HEK293 (cell line): ENCODE measurements at regions not wholly inside any gene's neighbourhood (a gene's known extent, or its start where the extent isn't known, plus 50 kb on each side); places are given as distances from the start of the nearest gene placed in this dataset.

Experiments
- CTCF ChIA-PET: fragments of 350-600 bp; formaldehyde crosslinking; extraction: SDS; loops from one replicate; lab custom pipeline; 2021; ENCODE audit warnings: antibody characterized with exemption; lab: Yijun Ruan, JAX
- POLR2A ChIA-PET: fragments of 300-600 bp; formaldehyde crosslinking; extraction: SDS; loops from one replicate; lab custom pipeline; 2020; ENCODE audit warnings: antibody characterized with exemption, inconsistent platforms; lab: Yijun Ruan, JAX
- H3K27ac ChIP-seq: fragments of 200-500 bp; sonication (Bioruptor generic); 2 replicates; pipeline ENCODE4 v1.5.1; 2014; ENCODE audit warnings: low read depth, low read length, control low read depth, inconsistent platforms; ENCODE audit errors: extremely low read depth
- H3K36me3 ChIP-seq, 2 experiments: fragments of 200-500 bp in 1 of 2; sonication (Bioruptor generic) in 1 of 2; 1 replicate in 1 of 2; 2 replicates in 1 of 2; pipeline ENCODE4 v1.5.1; 2014 to 2017; ENCODE audit warnings: inconsistent platforms in 2 of 2, low read length in 2 of 2; ENCODE audit not compliant: control insufficient read depth in 2 of 2, insufficient read depth in 1 of 2
- H3K4me1 ChIP-seq: fragments of 200-500 bp; sonication (Bioruptor generic); 2 replicates; pipeline ENCODE4 v1.5.1; 2014; ENCODE audit warnings: mild to moderate bottlenecking, low read length, inconsistent platforms; ENCODE audit not compliant: control insufficient read depth, insufficient read depth
- H3K4me3 ChIP-seq: 2 replicates; pipeline ENCODE4 v1.5.1; 2011; ENCODE audit warnings: low read depth, mild to moderate bottlenecking, control low read depth, low read length, moderate library complexity
- H3K9me3 ChIP-seq: fragments of 200-500 bp; sonication (Bioruptor generic); 2 replicates; pipeline ENCODE4 v1.5.1; 2014; ENCODE audit warnings: low read depth, low read length, inconsistent platforms; ENCODE audit not compliant: control insufficient read depth, insufficient read depth
- AEBP2 ChIP-seq: fragments of 450-650 bp; formaldehyde crosslinking; IDR thresholded peaks from 2 replicates; pipeline ENCODE4 v1.5.1; 2016; ENCODE audit warnings: missing biosample characterization, missing genetic modification characterization, borderline replicate concordance
- ELK4 ChIP-seq: IDR thresholded peaks from 2 replicates; pipeline ENCODE4 v1.6.1; 2011; ENCODE audit warnings: mild to moderate bottlenecking, low read depth, low read length, borderline replicate concordance
- REST ChIP-seq: fragments of 450-650 bp; formaldehyde crosslinking; IDR thresholded peaks from 2 replicates; pipeline ENCODE4 v1.5.1; 2016; ENCODE audit warnings: missing biosample characterization, missing genetic modification characterization
- SP7 ChIP-seq: fragments of 450-650 bp; formaldehyde crosslinking; IDR thresholded peaks from 2 replicates; pipeline ENCODE4 v1.5.1; 2016; ENCODE audit warnings: missing biosample characterization, missing genetic modification characterization
- TRIM28 ChIP-seq: IDR thresholded peaks from 2 replicates; pipeline ENCODE4 v1.6.1; 2011; ENCODE audit warnings: low read length, control low read depth, borderline replicate concordance
- ZBTB7A ChIP-seq: fragments of 450-650 bp; formaldehyde crosslinking; IDR thresholded peaks from 2 replicates; pipeline ENCODE4 v1.5.1; 2016; ENCODE audit warnings: low read depth, missing biosample characterization, missing genetic modification characterization
- ZNF174 ChIP-seq: fragments of 450-650 bp; formaldehyde crosslinking; IDR thresholded peaks from 2 replicates; pipeline ENCODE4 v1.5.0; 2017; ENCODE audit warnings: missing biosample characterization, mild to moderate bottlenecking, missing genetic modification characterization
- ZNF19 ChIP-seq: fragments of 450-650 bp; formaldehyde crosslinking; IDR thresholded peaks from 2 replicates; pipeline ENCODE4; 2016; ENCODE audit warnings: missing biosample characterization, missing genetic modification characterization, low read depth
- ZNF239 ChIP-seq: fragments of 450-650 bp; formaldehyde crosslinking; IDR thresholded peaks from 2 replicates; pipeline ENCODE4 v1.5.1; 2016; ENCODE audit warnings: missing biosample characterization, missing genetic modification characterization
- ZNF292 ChIP-seq: fragments of 450-650 bp; formaldehyde crosslinking; IDR thresholded peaks from 2 replicates; pipeline ENCODE4 v1.5.1; 2016; ENCODE audit warnings: low read depth, missing biosample characterization, missing genetic modification characterization, borderline replicate concordance
- ZNF324 ChIP-seq: fragments of 450-650 bp; formaldehyde crosslinking; IDR thresholded peaks from 2 replicates; pipeline ENCODE4 v1.5.1; 2016; ENCODE audit warnings: missing biosample characterization, missing genetic modification characterization
- ZNF341 ChIP-seq: fragments of 450-650 bp; formaldehyde crosslinking; IDR thresholded peaks from 2 replicates; pipeline ENCODE4; 2016; ENCODE audit warnings: low read depth, missing biosample characterization, missing genetic modification characterization
- ZNF362 ChIP-seq: fragments of 450-650 bp; formaldehyde crosslinking; IDR thresholded peaks from 2 replicates; pipeline ENCODE4 v1.5.1; 2016; ENCODE audit warnings: missing biosample characterization, missing genetic modification characterization
- ZNF433 ChIP-seq: fragments of 450-650 bp; formaldehyde crosslinking; IDR thresholded peaks from 2 replicates; pipeline ENCODE4 v1.5.1; 2016; ENCODE audit warnings: missing biosample characterization, missing genetic modification characterization, low read depth
- ZNF510 ChIP-seq: fragments of 450-650 bp; formaldehyde crosslinking; IDR thresholded peaks from 2 replicates; pipeline ENCODE4 v1.5.1; 2018; ENCODE audit warnings: mild to moderate bottlenecking, missing genetic modification characterization, missing biosample characterization; ENCODE audit not compliant: insufficient replicate concordance
- ZNF549 ChIP-seq: fragments of 450-650 bp; IDR thresholded peaks from 2 replicates; pipeline ENCODE4 v1.5.1; 2018; ENCODE audit warnings: missing biosample characterization, missing genetic modification characterization, mild to moderate bottlenecking, inconsistent platforms, moderate library complexity
- ZNF555 ChIP-seq: fragments of 450-650 bp; formaldehyde crosslinking; conservative IDR thresholded peaks from 2 replicates; pipeline ENCODE4 v1.5.1; 2017; ENCODE audit warnings: missing biosample characterization, mild to moderate bottlenecking, missing genetic modification characterization, inconsistent platforms
- ZNF624 ChIP-seq: fragments of 450-650 bp; formaldehyde crosslinking; IDR thresholded peaks from 2 replicates; pipeline ENCODE4 v1.5.1; 2017; ENCODE audit warnings: missing biosample characterization, missing genetic modification characterization
- ZNF776 ChIP-seq: fragments of 450-650 bp; formaldehyde crosslinking; IDR thresholded peaks from 2 replicates; pipeline ENCODE4 v1.5.0; 2017; ENCODE audit warnings: missing biosample characterization, missing genetic modification characterization, borderline replicate concordance
- ZNF830 ChIP-seq: fragments of 450-650 bp; IDR thresholded peaks from 2 replicates; pipeline ENCODE4 v1.5.0; 2018; ENCODE audit warnings: missing biosample characterization, missing genetic modification characterization, low read depth, mild to moderate bottlenecking, moderate library complexity
- TF ChIP-seq, protein P1 (sequence below): fragments of 450-650 bp; formaldehyde crosslinking; conservative IDR thresholded peaks from 2 replicates; pipeline ENCODE4 v1.5.1; 2016; ENCODE audit warnings: low read depth, missing biosample characterization, missing genetic modification characterization
- TF ChIP-seq, protein P2 (sequence below): fragments of 450-650 bp; formaldehyde crosslinking; IDR thresholded peaks from 2 replicates; pipeline ENCODE4 v1.5.1; 2017; ENCODE audit warnings: missing biosample characterization, missing genetic modification characterization
- TF ChIP-seq, protein P3 (sequence below): fragments of 450-650 bp; formaldehyde crosslinking; IDR thresholded peaks from 2 replicates; pipeline ENCODE4; 2016; ENCODE audit warnings: missing biosample characterization, missing genetic modification characterization

DNA sequence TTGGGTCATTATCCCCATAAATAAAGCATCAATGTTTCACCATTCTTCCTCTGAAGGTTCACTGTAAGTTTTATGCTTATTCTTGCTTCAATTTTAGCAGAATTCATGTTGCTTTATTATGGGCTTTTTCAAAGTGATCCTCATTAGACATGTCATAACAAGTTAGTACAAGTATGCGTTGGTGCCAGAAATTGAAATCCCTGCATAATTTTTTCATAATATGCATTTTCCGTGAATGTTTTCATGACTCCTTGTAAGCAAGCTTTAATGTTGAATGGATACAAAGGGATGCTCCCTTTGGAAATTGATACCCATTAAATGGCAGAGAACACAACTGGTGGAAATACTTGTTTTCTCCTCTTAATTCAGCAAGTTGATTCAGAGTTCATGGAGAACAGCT is 179.7 kb downstream of the ST6GAL2 start:
- POLR2A ChIA-PET: no interaction called here
- H3K27ac ChIP-seq: no peak overlapping the region
- H3K4me1 ChIP-seq: no peaks in the 10 kb centered on the region
- H3K9me3 ChIP-seq: no peaks in the 10 kb centered on the region
- H3K4me3 ChIP-seq: no peak overlapping the region
- TF ChIP-seq ZNF19 (tag by site-specific recombination) (no peak), ZBTB7A (tag by site-specific recombination) (no peak), SP7 (no peak), ZNF830 (no peak), ELK4 (no peak), ZNF174 (tag by site-specific recombination) (no peak), ZNF341 (tag by site-specific recombination) (no peak), ZNF510 (no peak)
- TF ChIP-seq, protein P1, sequence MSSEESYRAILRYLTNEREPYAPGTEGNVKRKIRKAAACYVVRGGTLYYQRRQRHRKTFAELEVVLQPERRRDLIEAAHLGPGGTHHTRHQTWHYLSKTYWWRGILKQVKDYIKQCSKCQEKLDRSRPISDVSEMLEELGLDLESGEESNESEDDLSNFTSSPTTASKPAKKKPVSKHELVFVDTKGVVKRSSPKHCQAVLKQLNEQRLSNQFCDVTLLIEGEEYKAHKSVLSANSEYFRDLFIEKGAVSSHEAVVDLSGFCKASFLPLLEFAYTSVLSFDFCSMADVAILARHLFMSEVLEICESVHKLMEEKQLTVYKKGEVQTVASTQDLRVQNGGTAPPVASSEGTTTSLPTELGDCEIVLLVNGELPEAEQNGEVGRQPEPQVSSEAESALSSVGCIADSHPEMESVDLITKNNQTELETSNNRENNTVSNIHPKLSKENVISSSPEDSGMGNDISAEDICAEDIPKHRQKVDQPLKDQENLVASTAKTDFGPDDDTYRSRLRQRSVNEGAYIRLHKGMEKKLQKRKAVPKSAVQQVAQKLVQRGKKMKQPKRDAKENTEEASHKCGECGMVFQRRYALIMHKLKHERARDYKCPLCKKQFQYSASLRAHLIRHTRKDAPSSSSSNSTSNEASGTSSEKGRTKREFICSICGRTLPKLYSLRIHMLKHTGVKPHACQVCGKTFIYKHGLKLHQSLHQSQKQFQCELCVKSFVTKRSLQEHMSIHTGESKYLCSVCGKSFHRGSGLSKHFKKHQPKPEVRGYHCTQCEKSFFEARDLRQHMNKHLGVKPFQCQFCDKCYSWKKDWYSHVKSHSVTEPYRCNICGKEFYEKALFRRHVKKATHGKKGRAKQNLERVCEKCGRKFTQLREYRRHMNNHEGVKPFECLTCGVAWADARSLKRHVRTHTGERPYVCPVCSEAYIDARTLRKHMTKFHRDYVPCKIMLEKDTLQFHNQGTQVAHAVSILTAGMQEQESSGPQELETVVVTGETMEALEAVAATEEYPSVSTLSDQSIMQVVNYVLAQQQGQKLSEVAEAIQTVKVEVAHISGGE: no peak
- TF ChIP-seq, protein P2, sequence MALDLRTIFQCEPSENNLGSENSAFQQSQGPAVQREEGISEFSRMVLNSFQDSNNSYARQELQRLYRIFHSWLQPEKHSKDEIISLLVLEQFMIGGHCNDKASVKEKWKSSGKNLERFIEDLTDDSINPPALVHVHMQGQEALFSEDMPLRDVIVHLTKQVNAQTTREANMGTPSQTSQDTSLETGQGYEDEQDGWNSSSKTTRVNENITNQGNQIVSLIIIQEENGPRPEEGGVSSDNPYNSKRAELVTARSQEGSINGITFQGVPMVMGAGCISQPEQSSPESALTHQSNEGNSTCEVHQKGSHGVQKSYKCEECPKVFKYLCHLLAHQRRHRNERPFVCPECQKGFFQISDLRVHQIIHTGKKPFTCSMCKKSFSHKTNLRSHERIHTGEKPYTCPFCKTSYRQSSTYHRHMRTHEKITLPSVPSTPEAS (tag by site-specific recombination): no peak
- no peaks in the 10 kb centered on the region for H3K36me3 ChIP-seq
- CTCF ChIA-PET: no interaction called here

DNA sequence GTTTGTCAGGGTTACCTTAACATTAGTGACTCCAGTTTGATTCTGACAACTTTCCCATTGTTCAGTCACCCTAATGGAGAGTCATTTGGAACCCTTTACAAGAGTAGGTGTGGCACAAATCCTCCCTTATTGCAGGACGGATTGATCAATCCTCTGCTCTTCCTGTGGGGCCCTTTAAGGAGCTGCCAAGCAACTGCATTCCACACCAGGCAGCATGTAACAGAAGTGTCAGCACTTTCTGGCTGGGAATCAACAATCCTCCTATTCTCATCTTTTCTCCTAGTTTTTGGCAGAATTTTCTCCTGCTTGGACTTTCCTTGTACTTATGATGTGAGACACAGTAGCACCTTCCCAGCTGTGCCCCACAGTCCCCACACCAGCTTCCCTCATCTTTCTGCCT is 177.8 kb downstream of the ST6GAL2 start:
- Histone ChIP-seq H3K27ac (no peak overlapping the region), H3K4me1 (no peaks in the 10 kb centered on the region), H3K36me3 (no peaks in the 10 kb centered on the region), H3K4me3 (no peak overlapping the region), H3K9me3 (no peaks in the 10 kb centered on the region)
- POLR2A ChIA-PET: no interaction called here
- CTCF ChIA-PET: no interaction called here
- no peak for TF ChIP-seq ZNF433 (tag by site-specific recombination)
- no peak for TF ChIP-seq ZNF324
- TF ChIP-seq ZNF624: no peak
- TF ChIP-seq, protein P3, sequence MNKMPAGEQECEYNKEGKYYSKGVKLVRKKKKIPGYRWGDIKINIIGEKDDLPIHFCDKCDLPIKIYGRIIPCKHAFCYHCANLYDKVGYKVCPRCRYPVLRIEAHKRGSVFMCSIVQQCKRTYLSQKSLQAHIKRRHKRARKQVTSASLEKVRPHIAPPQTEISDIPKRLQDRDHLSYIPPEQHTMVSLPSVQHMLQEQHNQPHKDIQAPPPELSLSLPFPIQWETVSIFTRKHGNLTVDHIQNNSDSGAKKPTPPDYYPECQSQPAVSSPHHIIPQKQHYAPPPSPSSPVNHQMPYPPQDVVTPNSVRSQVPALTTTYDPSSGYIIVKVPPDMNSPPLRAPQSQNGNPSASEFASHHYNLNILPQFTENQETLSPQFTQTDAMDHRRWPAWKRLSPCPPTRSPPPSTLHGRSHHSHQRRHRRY (tag by site-specific recombination): no peak
- no peak for TF ChIP-seq ZNF292 (tag by site-specific recombination)
- TF ChIP-seq TRIM28: no peak
- no peak for TF ChIP-seq ZNF549 (tag by site-specific recombination)
- no peak for TF ChIP-seq ZNF239 (tag by site-specific recombination)
- TF ChIP-seq REST: no peak
- no peak for TF ChIP-seq AEBP2
- TF ChIP-seq ZNF362: no peak
- TF ChIP-seq ZNF776 (tag by site-specific recombination): no peak
- no peak for TF ChIP-seq ZNF555 (tag by site-specific recombination)
